ENCODE measurements at regions not wholly inside any gene's neighbourhood (a gene's known extent, or its start where the extent isn't known, plus 50 kb on each side); places are given as distances from the start of the nearest gene placed in this dataset.

GRCh38 chr5:175162036-175162435 lies 281.9 kb downstream of the DRD1 start:
- no peak for DNase-seq

- no peak for DNase-seq
These were observed 284.0 kb downstream of the DRD1 start for GRCh38 chr5:175159956-175160355.

DNA sequence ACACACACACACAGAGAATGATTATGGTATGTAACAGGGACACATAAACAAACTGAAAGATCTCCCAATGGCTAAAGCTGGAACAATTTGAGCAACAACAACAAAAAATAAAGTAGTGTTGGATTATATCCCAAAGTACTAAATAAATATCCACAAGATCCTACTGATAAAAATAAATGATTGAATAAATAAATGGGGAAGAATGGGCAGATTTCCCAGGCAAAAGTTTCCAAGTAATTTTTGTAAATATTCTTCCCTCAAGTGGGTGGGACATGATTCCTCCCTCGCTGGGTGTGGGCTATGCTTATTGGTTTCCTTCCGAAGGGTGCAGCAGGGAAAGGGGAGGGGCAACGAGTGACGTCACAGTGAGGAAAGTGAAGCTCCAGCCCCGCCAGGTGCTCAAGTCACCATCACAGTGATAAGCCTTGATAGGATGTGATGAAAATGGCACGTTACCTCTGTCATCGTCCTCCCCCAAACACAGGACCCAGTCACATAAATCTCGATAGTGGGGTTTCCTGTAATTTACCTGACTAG lies 295.3 kb downstream of the DRD1 start:
- DNase-seq, result no peak

GRCh38 chr5:175146733-175147132 lies 297.2 kb downstream of the DRD1 start:
- DNase-seq, result no peak

DNA sequence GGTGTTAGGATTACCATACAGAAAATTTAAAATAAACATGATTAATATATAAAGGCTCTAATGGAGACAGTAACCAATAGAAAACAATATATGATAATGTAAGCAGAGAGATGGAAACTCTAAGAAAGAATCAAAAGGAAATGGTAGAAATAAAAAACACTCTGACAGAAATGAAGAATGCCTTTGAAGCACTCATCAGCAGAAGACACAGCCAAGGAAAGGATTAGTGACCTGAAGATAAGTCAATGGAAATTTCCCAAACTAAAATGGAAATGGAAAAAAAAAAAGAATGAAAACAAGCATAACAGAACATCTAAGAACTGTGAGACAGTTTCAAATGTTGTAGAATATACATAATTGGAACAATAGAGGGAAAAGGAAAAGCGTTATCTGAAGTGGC lies 302.6 kb downstream of the DRD1 start:
- no peak for DNase-seq

- DNase-seq, result no peak
These were observed 310.8 kb downstream of the DRD1 start for GRCh38 chr5:175133185-175133584.

- no peak for DNase-seq
These were observed 312.6 kb downstream of the DRD1 start for GRCh38 chr5:175131432-175131831.

- no peak for DNase-seq
These were observed 314.4 kb downstream of the DRD1 start for GRCh38 chr5:175129619-175130018.

GRCh38 chr5:175129121-175129520 lies 314.9 kb downstream of the DRD1 start:
- no peak for DNase-seq

- DNase-seq, result no peak
These were observed 319.2 kb downstream of the DRD1 start for GRCh38 chr5:175124821-175125220.

DNA sequence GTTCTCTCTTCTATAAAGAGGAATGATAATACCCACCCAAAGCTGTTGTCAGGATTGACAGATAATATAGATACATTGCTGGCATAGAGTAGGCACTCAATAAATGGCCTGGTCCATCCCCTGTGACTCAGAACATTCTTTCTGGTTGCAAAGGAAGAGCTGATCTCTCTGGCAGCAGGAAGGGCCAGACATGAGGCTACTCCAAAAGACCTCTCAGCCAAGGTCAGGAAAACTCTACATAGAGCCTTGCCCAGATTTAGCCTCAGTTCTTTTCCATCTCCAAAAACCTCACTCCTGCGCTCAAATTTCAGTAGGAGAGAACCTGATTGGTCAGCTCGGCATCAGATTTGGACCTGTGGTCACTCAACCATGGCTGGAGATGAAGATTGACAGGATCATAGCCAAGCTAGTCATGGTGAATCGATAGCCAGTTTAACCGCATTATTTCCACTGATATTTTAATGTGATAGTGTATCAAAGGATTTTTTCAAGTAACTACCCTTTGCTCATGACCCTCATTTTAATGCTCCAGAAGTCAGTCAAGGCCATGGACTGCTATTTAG lies 319.6 kb downstream of the DRD1 start:
- DNase-seq, result no peak

- DNase-seq, result no peak
These were observed 320.4 kb downstream of the DRD1 start for GRCh38 chr5:175123542-175123941.

- no peak for DNase-seq
These were observed 322.5 kb downstream of the DRD1 start for GRCh38 chr5:175121457-175121856.

- no peak for DNase-seq
These were observed 323.6 kb downstream of the DRD1 start for GRCh38 chr5:175120412-175120811.

DNA sequence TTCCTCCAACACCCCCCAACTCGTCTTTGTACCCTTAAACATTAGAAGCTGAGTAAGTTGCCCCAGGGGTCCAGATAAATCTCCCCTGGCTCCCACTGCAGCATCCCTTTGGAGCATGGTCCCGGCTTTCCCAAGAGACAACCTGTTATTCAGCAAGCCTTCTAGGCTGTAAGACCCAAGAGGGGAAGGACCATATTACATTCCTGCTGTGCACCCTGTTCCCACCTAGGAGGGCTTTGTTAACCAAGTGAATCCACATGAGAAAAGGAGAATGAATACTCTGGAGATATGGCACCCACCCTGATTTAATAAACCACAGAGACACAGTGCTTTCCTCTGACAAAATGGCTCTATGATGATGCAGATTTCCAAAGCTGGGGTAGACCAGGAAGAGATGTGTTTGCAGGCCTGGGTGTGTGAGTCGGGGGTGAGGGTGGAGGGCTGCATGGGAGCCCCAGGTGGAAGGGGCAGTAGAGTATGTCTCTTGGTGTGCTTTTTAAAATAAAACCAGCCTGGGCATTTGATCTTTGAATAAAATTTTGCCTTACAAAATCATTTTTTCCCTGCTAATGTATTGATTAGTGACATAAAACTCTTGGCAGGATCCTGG lies 325.2 kb downstream of the DRD1 start:
- DNase-seq, result no peak

DNA sequence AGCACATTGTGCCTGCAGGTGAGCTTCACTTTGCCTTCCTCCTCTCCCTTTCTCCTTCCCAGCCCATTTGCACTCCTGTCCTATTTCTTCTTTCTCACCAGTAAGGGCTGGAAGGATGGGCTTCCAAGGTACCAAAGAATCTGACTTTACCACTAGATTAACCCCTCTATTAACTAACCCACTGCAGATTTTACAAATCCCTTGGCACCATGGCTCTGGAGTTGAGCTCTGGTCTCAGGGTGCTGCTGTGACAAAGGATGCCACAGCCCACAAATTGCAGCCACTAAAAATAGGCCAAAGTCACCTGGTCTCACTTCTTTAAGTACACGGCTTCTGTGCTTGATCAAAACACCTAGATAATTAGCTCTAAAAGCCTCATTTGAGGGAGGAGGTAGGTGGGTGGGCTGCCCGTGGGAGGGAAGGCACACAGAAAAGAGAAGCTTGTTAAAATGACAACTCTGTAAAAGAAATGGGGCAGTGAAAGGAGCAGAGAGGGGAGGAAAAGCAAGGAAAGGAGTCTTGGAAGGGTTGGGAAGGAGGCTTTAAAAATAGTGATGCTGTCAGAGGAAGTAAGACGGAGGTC lies 327.4 kb downstream of the DRD1 start:
- DNase-seq, result no peak

DNA sequence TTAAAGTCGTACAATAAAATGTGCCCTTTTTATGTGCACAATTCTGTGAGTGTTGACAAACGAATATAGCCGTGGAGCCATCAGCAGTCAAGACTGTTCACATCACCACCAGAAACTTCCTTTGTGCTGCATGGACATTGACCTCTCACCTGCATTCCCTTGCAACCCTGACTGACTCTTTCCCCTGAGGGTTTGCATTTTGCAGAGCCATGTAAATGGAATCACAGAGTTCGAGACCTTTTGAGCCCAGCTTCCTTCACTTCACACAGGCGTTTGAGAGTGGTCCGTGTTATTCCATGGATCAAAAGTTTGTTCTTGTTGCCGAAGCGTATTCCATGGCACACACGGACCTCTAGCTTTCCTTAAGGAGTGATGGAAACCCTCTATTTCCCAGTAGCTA lies 328.2 kb downstream of the DRD1 start:
- DNase-seq, result no peak

DNA sequence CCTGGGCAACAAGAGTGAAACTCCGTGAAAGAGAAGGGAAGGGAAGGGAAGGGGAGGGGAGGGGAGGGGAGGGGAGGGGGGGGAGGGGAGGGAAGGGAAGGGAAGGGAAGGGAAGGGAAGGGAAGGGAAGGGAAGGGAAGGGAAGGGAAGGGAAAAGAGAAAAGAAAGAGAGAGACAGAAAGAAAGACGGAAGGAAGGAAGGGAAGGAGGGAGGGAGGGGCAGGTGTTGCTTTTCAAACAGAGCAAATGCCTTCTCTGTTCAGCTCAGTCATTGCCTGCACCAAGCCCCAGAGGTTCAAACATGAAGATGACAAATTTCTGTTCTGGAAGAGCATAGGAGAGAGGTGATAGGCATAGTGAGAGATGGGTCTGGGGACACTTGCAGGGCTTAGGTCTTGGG lies 330.0 kb downstream of the DRD1 start:
- DNase-seq, result no peak

DNA sequence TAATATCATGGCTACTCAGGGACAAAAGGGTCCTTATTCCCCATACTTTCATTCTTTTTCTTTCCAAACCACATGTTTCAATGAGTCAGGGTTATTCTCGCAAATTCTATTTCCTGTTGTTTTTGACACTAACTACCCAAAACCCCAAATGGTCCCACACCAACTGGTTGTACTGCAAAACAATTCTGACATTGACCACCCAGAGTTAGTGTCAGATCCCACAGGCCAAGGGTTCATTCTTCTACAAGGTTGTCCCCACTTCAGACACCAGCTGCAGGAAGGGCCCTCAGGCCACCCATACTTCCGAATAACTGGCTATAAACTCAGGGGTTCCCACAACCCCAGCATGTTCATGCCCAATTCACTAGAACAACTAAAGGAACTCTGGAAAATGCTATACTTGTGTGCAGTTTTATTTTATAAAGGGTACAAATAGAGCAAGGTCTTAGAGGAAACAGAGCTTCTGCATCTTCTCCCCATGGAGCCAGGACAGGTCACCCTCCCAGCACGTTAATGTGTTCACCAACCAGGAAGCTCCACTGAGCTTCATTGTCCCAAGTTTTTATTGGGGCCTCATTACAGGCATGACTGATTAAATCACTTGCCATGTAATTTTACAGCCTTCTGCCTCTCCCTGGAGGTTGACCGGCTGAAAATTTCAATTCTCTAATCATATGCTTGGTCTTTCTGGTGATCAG lies 334.8 kb downstream of the DRD1 start:
- DNase-seq, result no peak

- no peak for DNase-seq
These were observed 336.1 kb downstream of the DRD1 start for GRCh38 chr5:175107865-175108264.

GRCh38 chr5:175107028-175107588 lies 336.9 kb downstream of the DRD1 start:
- DNase-seq, result no peak

DNA sequence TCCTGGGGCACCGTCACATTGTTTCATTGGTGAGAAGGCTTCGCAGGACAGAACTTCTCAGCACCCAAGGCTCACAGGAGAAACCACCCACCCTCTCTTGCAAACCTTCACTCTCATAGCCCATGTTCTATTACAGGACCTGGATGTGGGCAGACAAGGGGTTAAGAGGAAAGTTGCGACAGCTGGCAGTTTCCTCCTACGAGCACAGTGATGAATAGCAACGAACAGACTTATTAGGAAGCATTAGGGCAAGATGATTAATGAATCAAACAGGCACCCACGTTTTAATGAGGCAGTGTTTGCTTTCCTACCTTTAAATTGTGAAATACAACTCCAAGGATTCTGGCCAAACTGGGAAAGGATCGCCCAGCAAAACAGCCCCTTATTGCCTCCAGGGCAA lies 339.3 kb downstream of the DRD1 start:
- no peak for DNase-seq

DNA sequence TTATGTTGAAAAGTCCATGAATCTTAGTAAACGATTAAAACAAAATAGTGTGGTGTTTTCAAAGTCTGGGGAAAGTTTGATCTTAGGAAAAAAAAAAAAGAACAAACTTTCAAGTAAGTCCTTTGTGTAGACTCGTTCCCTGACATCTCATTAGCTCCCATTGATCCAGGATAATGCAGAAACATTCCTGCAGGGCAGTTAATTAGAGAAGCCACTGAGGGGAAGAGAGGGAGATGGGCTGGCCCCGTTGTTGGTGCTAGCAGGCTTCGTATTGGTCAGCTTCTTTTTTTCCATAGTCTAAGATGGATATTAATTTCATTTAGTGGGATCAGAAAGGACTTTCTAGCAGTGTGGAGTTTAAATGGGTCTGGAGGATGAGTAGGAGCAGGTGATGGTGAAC lies 340.2 kb downstream of the DRD1 start:
- DNase-seq, result no peak

- DNase-seq, result no peak
These were observed 341.3 kb downstream of the DRD1 start for GRCh38 chr5:175102717-175103116.

Measured in amniotic stem cell (primary cell).